CD4-positive, alpha-beta T cell (primary cell): ENCODE measurements at regions not wholly inside any gene's neighbourhood (a gene's known extent, or its start where the extent isn't known, plus 50 kb on each side); places are given as distances from the start of the nearest gene placed in this dataset.

Experiments
- ATAC-seq: fragments of 200-7000 bp; cut with Tn5 transposase; one replicate; pipeline ENCODE4 v1.10.0; 2022; ENCODE audit warnings: mild to moderate bottlenecking; ENCODE audit not compliant: poor library complexity
- CTCF ChIA-PET: fragments of 350-600 bp; sonication (Branson Sonifier 250); formaldehyde crosslinking; loops from one replicate; lab custom pipeline; 2021; ENCODE audit warnings: antibody characterized with exemption, inconsistent platforms; lab: Charles Lee
- POLR2A ChIA-PET: fragments of 350-600 bp; sonication (Branson Sonifier 250); formaldehyde crosslinking; loops from one replicate; lab custom pipeline; 2021; ENCODE audit warnings: antibody characterized with exemption, inconsistent platforms; lab: Charles Lee
- DNase-seq, 14 experiments: peaks; one replicate each; pipeline ENCODE4 v3.0.0-alpha.2; 2013 to 2020; ENCODE audit warnings: mixed read lengths in 2 of 14
- H3K27ac ChIP-seq, 2 donors: one replicate each; pipeline versions ENCODE4 v1.5.1 to v1.7.0; 2013; ENCODE audit warnings: low read length in 2 of 2, low read depth in 1 of 2, mild to moderate bottlenecking in 1 of 2
- H3K27me3 ChIP-seq, 2 experiments: 1 replicate in 1 of 2; 2 replicates in 1 of 2; pipeline versions ENCODE4 v1.6.1 to v1.7.0; 2013; ENCODE audit warnings: low read length in 2 of 2, control low read depth in 1 of 2, mild to moderate bottlenecking in 1 of 2, moderate library complexity in 1 of 2; ENCODE audit not compliant: insufficient read depth in 2 of 2, control insufficient read depth in 1 of 2
- H3K36me3 ChIP-seq: one replicate; pipeline ENCODE4 v1.6.1; 2013; ENCODE audit warnings: low read length, control low read depth; ENCODE audit not compliant: insufficient read depth
- H3K4me1 ChIP-seq: one replicate; pipeline ENCODE4 v1.6.1; 2013; ENCODE audit warnings: low read length, control low read depth; ENCODE audit not compliant: insufficient read depth
- H3K4me3 ChIP-seq: one replicate; pipeline ENCODE4 v1.5.1; 2013; ENCODE audit warnings: mild to moderate bottlenecking, low read length, moderate library complexity
- H3K9me3 ChIP-seq, 2 experiments: 1 replicate in 1 of 2; 2 replicates in 1 of 2; pipeline versions ENCODE4 v1.6.1 to v1.7.0; 2013; ENCODE audit warnings: low read length in 2 of 2, mild to moderate bottlenecking in 2 of 2, control low read depth in 1 of 2, moderate library complexity in 1 of 2; ENCODE audit not compliant: control insufficient read depth in 1 of 2, insufficient read depth in 1 of 2
- H3K27ac Mint-ChIP-seq: one replicate; pipeline ENCODE4 v1.8.0; 2020; ENCODE audit warnings: mixed read lengths
- H3K27me3 Mint-ChIP-seq: one replicate; pipeline ENCODE4 v1.8.0; 2021; ENCODE audit warnings: mixed read lengths
- H3K36me3 Mint-ChIP-seq: one replicate; pipeline ENCODE4 v1.8.0; 2021; ENCODE audit warnings: low read depth, mixed read lengths
- H3K4me1 Mint-ChIP-seq: one replicate; pipeline ENCODE4 v1.8.0; 2021; ENCODE audit warnings: low read depth, mixed read lengths
- H3K4me3 Mint-ChIP-seq: one replicate; pipeline ENCODE4 v1.8.0; 2020; ENCODE audit warnings: mild to moderate bottlenecking, mixed read lengths
- H3K9me3 Mint-ChIP-seq: one replicate; pipeline ENCODE4 v1.8.0; 2020; ENCODE audit warnings: mixed read lengths
- CTCF ChIP-seq: fragments of 200-600 bp; IDR thresholded peaks from one replicate; pipeline ENCODE4 v1.8.0; 2022; ENCODE audit warnings: antibody characterized with exemption, mild to moderate bottlenecking
- intact Hi-C, 2 experiments: fragments of 100-400 bp; cut with DNase I in 1 of 2; cut with micrococcal nuclease in 1 of 2; formaldehyde crosslinking; loops; one replicate each; pipeline versions ENCODE4 v1.15.1 to v1.9.0; 2023 to 2025; cut with DNase I, micrococcal nuclease

- ChIA-PET POLR2A (no interaction called here), CTCF (no interaction called here)
- H3K27ac Mint-ChIP-seq = no peak overlapping the region
- H3K4me1 ChIP-seq = no peaks in the 10 kb centered on the region
- intact Hi-C loops = no loop called here
- no peaks in the 10 kb centered on the region for H3K9me3 ChIP-seq
- no peaks in the 10 kb centered on the region for H3K36me3 ChIP-seq
- DNase-seq = no peak
- no peak overlapping the region for H3K4me3 ChIP-seq
- H3K4me3 Mint-ChIP-seq = no peak overlapping the region
- H3K27me3 ChIP-seq = no peaks in the 10 kb centered on the region
- ATAC-seq = no peak
- H3K4me1 Mint-ChIP-seq = no peaks in the 10 kb centered on the region
- H3K36me3 Mint-ChIP-seq = no peaks in the 10 kb centered on the region
- no peaks in the 10 kb centered on the region for H3K9me3 Mint-ChIP-seq
- no peak overlapping the region for H3K27ac ChIP-seq
- no peaks in the 10 kb centered on the region for H3K27me3 Mint-ChIP-seq
- no peak for TF ChIP-seq CTCF
These were observed 169.2 kb upstream of the PITX2 start for GRCh38 chr4:110792036-110792435.

GRCh38 chr4:110793381-110793801 is 170.5 kb upstream of the PITX2 start:
- H3K27me3 Mint-ChIP-seq = no peaks in the 10 kb centered on the region
- H3K27ac Mint-ChIP-seq = no peak overlapping the region

DNA sequence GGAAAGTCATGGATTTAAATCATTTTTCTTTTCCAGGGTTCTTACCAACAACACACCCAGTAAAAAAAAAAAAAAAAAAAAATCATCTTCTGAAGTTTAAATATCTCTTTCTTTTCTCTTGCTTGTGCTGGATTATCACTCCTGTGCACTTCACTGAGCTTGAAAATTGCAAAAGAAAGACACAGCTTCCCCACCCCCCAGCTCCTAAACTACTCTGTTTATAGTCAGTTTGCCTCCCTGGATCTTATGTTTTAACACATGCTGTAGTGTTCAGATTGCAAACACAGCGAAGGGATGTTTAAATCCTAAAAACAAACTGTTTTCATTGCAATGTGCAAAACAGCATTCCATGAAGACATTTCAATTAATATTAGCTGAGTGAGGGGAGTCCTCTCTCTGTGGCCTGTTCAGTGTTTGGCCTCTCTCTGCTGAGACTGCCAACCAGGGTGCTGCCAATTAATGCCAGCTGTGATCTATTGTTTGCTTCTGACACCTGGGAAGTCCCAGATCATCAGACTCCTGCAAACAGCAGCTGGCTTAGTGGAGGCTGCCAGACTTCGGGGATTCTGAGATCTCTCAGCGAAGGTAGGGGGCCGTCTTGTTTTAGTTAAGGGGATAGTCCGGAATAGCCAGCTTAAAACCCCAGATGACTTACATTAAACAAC is 171.1 kb upstream of the PITX2 start:
- ChIA-PET CTCF (no interaction called here), POLR2A (no interaction called here)
- no peak overlapping the region for H3K27ac ChIP-seq
- H3K4me3 ChIP-seq = no peak overlapping the region
- ATAC-seq (no peak), DNase-seq (no peak)
- H3K36me3 Mint-ChIP-seq = no peaks in the 10 kb centered on the region
- intact Hi-C loops = no loop called here
- no peaks in the 10 kb centered on the region for H3K36me3 ChIP-seq
- no peaks in the 10 kb centered on the region for H3K4me1 ChIP-seq
- no peaks in the 10 kb centered on the region for H3K9me3 ChIP-seq
- no peaks in the 10 kb centered on the region for H3K9me3 Mint-ChIP-seq
- H3K4me1 Mint-ChIP-seq = no peaks in the 10 kb centered on the region
- no peak overlapping the region for H3K4me3 Mint-ChIP-seq
- no peak for TF ChIP-seq CTCF
- no peaks in the 10 kb centered on the region for H3K27me3 Mint-ChIP-seq
- no peak overlapping the region for H3K27ac Mint-ChIP-seq
- H3K27me3 ChIP-seq = no peaks in the 10 kb centered on the region

More at GRCh38 chr4:110793381-110793801, 170.5 kb upstream of the PITX2 start:
- Histone ChIP-seq H3K36me3 (no peaks in the 10 kb centered on the region), H3K9me3 (no peaks in the 10 kb centered on the region), H3K4me3 (no peak overlapping the region), H3K27ac (no peak overlapping the region), H3K27me3 (no peaks in the 10 kb centered on the region), H3K4me1 (no peaks in the 10 kb centered on the region)
- ATAC-seq (no peak), DNase-seq (no peak)
- intact Hi-C loops = no loop called here
- POLR2A ChIA-PET = no interaction called here
- Mint-ChIP-seq H3K4me1 (no peaks in the 10 kb centered on the region), H3K36me3 (no peaks in the 10 kb centered on the region), H3K9me3 (no peaks in the 10 kb centered on the region), H3K4me3 (no peak overlapping the region)
- no peak for TF ChIP-seq CTCF
- CTCF ChIA-PET = no interaction called here
